Kidney capillary endothelial cell (primary cell): ENCODE measurements at regions not wholly inside any gene's neighbourhood (a gene's known extent, or its start where the extent isn't known, plus 50 kb on each side); places are given as distances from the start of the nearest gene placed in this dataset.
"Not testable (repeated sequence)": the region's sequence is repeated elsewhere in the genome, so short reads cannot be mapped to it uniquely, and the experiment has no call there.

Source experiments
- DNase-seq: peaks from one replicate; pipeline ENCODE4 v3.0.0-alpha.2; 2018; ENCODE audit warnings: low spot score

- DNase-seq = no peak
These were observed 193.7 kb downstream of the TTC39B start for GRCh38 chr9:15113288-15113687.

- no peak for DNase-seq
These were observed 195.9 kb downstream of the TTC39B start for GRCh38 chr9:15111071-15111470.

GRCh38 chr9:15104826-15105420, 194.7 kb upstream of the FREM1 start:
- peak; percentile 16 for DNase-seq

GRCh38 chr9:15103290-15103689, 193.1 kb upstream of the FREM1 start:
- no peak for DNase-seq

GRCh38 chr9:15101095-15101494, 190.9 kb upstream of the FREM1 start:
- no peak for DNase-seq

GRCh38 chr9:15100571-15100970, 190.3 kb upstream of the FREM1 start:
- no peak for DNase-seq

GRCh38 chr9:15096972-15097371, 186.7 kb upstream of the FREM1 start:
- DNase-seq = no peak

GRCh38 chr9:15086778-15087324, 176.6 kb upstream of the FREM1 start:
- no peak for DNase-seq

GRCh38 chr9:15086156-15086763, 176.0 kb upstream of the FREM1 start:
- DNase-seq = no peak

GRCh38 chr9:15081021-15081753, 171.0 kb upstream of the FREM1 start:
- DNase-seq = no peak

GRCh38 chr9:15080401-15080800, 170.2 kb upstream of the FREM1 start:
- DNase-seq = no peak

- no peak for DNase-seq
These were observed 169.8 kb upstream of the FREM1 start for GRCh38 chr9:15079989-15080388.

GRCh38 chr9:15077946-15078729, 167.9 kb upstream of the FREM1 start:
- no peak for DNase-seq

GRCh38 chr9:15073620-15074019, 163.4 kb upstream of the FREM1 start:
- DNase-seq = no peak

- no peak for DNase-seq
These were observed 160.5 kb upstream of the FREM1 start for GRCh38 chr9:15070716-15071115.

- DNase-seq = no peak
These were observed 158.9 kb upstream of the FREM1 start for GRCh38 chr9:15069106-15069505.

- no peak for DNase-seq
These were observed 158.0 kb upstream of the FREM1 start for GRCh38 chr9:15068261-15068660.

GRCh38 chr9:15059003-15059402, 148.8 kb upstream of the FREM1 start:
- DNase-seq = no peak

GRCh38 chr9:15058236-15058635, 148.0 kb upstream of the FREM1 start:
- no peak for DNase-seq

- not testable (repeated sequence) for DNase-seq
These were observed 145.1 kb upstream of the FREM1 start for GRCh38 chr9:15055284-15055683.

GRCh38 chr9:15048772-15049171, 138.5 kb upstream of the FREM1 start:
- no peak for DNase-seq

- no peak for DNase-seq
These were observed 136.9 kb upstream of the FREM1 start for GRCh38 chr9:15047028-15047551.
